ENCODE measurements at regions not wholly inside any gene's neighbourhood (a gene's known extent, or its start where the extent isn't known, plus 50 kb on each side); places are given as distances from the start of the nearest gene placed in this dataset.

DNA sequence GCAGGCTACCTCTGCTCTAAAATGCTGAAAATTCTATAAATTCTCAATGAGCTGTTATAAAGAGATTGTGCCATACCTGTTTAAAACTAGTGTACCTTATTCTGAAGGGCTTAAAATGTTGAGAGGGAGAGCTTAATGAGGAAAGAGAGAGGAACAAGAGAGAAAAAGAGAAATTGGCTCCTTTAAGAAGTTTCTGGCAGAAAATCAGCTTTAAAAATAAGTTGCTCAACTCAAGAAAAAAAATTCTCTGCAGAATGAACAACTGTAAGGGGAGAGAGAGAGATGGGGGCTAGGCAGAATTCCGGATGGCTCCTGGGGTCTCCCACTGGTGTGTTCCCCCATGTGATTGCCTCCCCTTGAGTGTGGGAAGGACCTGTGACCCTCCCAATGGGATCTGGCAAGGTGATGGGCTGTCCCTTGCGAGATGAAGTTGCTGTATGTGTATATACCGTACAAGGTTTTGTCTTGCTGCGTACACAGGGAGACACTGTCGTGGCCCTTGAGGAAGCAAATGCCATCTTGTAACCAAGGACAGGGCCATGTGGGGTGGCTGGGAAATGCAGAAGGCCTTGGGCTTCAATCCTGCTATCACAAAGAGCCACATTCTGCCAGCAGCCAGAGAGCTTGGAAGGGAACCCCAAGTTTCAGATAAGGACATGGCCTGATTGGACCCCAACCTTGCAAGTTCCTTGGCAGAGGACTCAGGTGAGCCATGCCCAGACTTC is 64.3 kb upstream of the S1PR3 start:
- Histone ChIP-seq H2AFZ (ENCODE audit: low read length) (no peak overlapping the region), H3K79me2 (ENCODE audit: insufficient read depth, low read length) (no peaks in the 10 kb centered on the region), H3K9me3 (ENCODE audit: low read length) (peaks cover 11% of the 10 kb centered on the region), H3K4me1 (ENCODE audit: insufficient read depth, low read length) (no peaks in the 10 kb centered on the region), H4K20me1 (ENCODE audit: insufficient read depth, low read length) (no peaks in the 10 kb centered on the region), H3K9ac (ENCODE audit: insufficient read depth, low read depth, low read length) (no peak overlapping the region), H3K4me3 (replicated peaks in 1 of 3; ENCODE audit: insufficient read depth in 1 of 3, low read depth in 2 of 3, low read length in 3 of 3) (no peak overlapping the region), H3K27me3 (ENCODE audit: control insufficient read depth in 1 of 2, insufficient read depth in 2 of 2, low read length in 2 of 2) (peaks cover 0 to 5% of the 10 kb centered on the region in 2 experiments; a peak in 1 of 5 replicates), H3K4me2 (ENCODE audit: low read depth, low read length) (no peak overlapping the region), H3K27ac (ENCODE audit: extremely low read length, insufficient read depth, low read length) (no peak overlapping the region), H3K36me3 (replicated peaks in 1 of 2; ENCODE audit: control insufficient read depth in 1 of 2, insufficient read depth in 2 of 2, low read length in 2 of 2) (no peaks in the 10 kb centered on the region)
- ATAC-seq (no peak), FAIRE-seq (no peak), DNase-seq (ENCODE audit: low spot score) (no peak)
- POLR2A ChIA-PET, result no interaction called here
- BruUV-seq (replicated peaks), result no TSS peak
- CTCF ChIA-PET (ENCODE audit: low intra/inter-chr PET ratio, low total read pairs), result no interaction called here
- in situ Hi-C loops (cut with HindIII; ENCODE audit: extremely low pct_ligation_motif_present, low pct_unique_long_range_greater_than_20kb), result no loop called here
- no peak for TF ChIP-seq NAIF1 (CRISPR knock-in tag; IDR thresholded peaks at IDR 0.05; ENCODE audit: borderline replicate concordance)
- TF ChIP-seq PITX1 (CRISPR knock-in tag; IDR thresholded peaks at IDR 0.05), result no peak
- TF ChIP-seq MATR3 (CRISPR knock-in tag; IDR thresholded peaks at IDR 0.05), result no peak
- no peak for TF ChIP-seq ZNF546 (CRISPR knock-in tag; conservative IDR thresholded peaks at IDR 0.05)
- TF ChIP-seq ZNF891 (CRISPR knock-in tag; IDR thresholded peaks at IDR 0.05), result no peak
- 0% methylated on average over 2 of the region's 5 CpGs for WGBS (ENCODE audit: low lambda C conversion rate)
- intact Hi-C loops (cut with micrococcal nuclease; ENCODE audit: unreplicated experiment), result no loop called here

- intact Hi-C loops (cut with micrococcal nuclease; ENCODE audit: unreplicated experiment) (no loop called here), in situ Hi-C loops (cut with HindIII; ENCODE audit: extremely low pct_ligation_motif_present, low pct_unique_long_range_greater_than_20kb) (no loop called here)
- H3K36me3 ChIP-seq (replicated peaks in 1 of 2; ENCODE audit: control insufficient read depth in 1 of 2, insufficient read depth in 2 of 2, low read length in 2 of 2), result no peaks in the 10 kb centered on the region
- H3K4me3 ChIP-seq (replicated peaks in 1 of 3; ENCODE audit: insufficient read depth in 1 of 3, low read depth in 2 of 3, low read length in 3 of 3), result no peak overlapping the region
- no TSS peak for BruUV-seq (replicated peaks)
- H3K9me3 ChIP-seq (ENCODE audit: low read length), result peaks cover 11% of the 10 kb centered on the region
- H4K20me1 ChIP-seq (ENCODE audit: insufficient read depth, low read length), result no peaks in the 10 kb centered on the region
- TF ChIP-seq ZFP41 (CRISPR knock-in tag; IDR thresholded peaks at IDR 0.05; ENCODE audit: borderline replicate concordance) (no peak), SNAI1 (CRISPR knock-in tag; IDR thresholded peaks at IDR 0.05; ENCODE audit: borderline replicate concordance) (no peak), ZNF775 (CRISPR knock-in tag; IDR thresholded peaks at IDR 0.05; ENCODE audit: borderline replicate concordance) (no peak), ZNF605 (CRISPR knock-in tag; IDR thresholded peaks at IDR 0.05) (no peak)
- H3K4me1 ChIP-seq (ENCODE audit: insufficient read depth, low read length), result no peaks in the 10 kb centered on the region
- ATAC-seq (no peak), FAIRE-seq (no peak), DNase-seq (ENCODE audit: low spot score) (no peak)
- CTCF ChIA-PET (ENCODE audit: low intra/inter-chr PET ratio, low total read pairs), result no interaction called here
- no peak overlapping the region for H2AFZ ChIP-seq (ENCODE audit: low read length)
- POLR2A ChIA-PET, result no interaction called here
- H3K9ac ChIP-seq (ENCODE audit: insufficient read depth, low read depth, low read length), result no peak overlapping the region
- H3K27me3 ChIP-seq (ENCODE audit: control insufficient read depth in 1 of 2, insufficient read depth in 2 of 2, low read length in 2 of 2), result peaks cover 1 to 5% of the 10 kb centered on the region in 2 experiments; a peak in 2 of 5 replicates
- H3K27ac ChIP-seq (ENCODE audit: extremely low read length, insufficient read depth, low read length), result no peak overlapping the region
- H3K4me2 ChIP-seq (ENCODE audit: low read depth, low read length), result no peak overlapping the region
- no peaks in the 10 kb centered on the region for H3K79me2 ChIP-seq (ENCODE audit: insufficient read depth, low read length)
- WGBS (ENCODE audit: low lambda C conversion rate), result 1% methylated on average over 3 of the region's 3 CpGs
Measured at GRCh38 chr9:88927510-88927909, 63.8 kb upstream of the S1PR3 start.
